HG03175 (cell line): ENCODE measurements at regions not wholly inside any gene's neighbourhood (a gene's known extent, or its start where the extent isn't known, plus 50 kb on each side); places are given as distances from the start of the nearest gene placed in this dataset.
"Not testable (repeated sequence)": the region's sequence is repeated elsewhere in the genome, so short reads cannot be mapped to it uniquely, and the experiment has no call there.

ENCODE experiments used
- ATAC-seq: cut with Tn5 transposase; IDR thresholded peaks from one replicate; pipeline ENCODE4 v1.9.1; 2021; ENCODE audit warnings: mild to moderate bottlenecking, moderate library complexity; ENCODE audit not compliant: unreplicated experiment

DNA sequence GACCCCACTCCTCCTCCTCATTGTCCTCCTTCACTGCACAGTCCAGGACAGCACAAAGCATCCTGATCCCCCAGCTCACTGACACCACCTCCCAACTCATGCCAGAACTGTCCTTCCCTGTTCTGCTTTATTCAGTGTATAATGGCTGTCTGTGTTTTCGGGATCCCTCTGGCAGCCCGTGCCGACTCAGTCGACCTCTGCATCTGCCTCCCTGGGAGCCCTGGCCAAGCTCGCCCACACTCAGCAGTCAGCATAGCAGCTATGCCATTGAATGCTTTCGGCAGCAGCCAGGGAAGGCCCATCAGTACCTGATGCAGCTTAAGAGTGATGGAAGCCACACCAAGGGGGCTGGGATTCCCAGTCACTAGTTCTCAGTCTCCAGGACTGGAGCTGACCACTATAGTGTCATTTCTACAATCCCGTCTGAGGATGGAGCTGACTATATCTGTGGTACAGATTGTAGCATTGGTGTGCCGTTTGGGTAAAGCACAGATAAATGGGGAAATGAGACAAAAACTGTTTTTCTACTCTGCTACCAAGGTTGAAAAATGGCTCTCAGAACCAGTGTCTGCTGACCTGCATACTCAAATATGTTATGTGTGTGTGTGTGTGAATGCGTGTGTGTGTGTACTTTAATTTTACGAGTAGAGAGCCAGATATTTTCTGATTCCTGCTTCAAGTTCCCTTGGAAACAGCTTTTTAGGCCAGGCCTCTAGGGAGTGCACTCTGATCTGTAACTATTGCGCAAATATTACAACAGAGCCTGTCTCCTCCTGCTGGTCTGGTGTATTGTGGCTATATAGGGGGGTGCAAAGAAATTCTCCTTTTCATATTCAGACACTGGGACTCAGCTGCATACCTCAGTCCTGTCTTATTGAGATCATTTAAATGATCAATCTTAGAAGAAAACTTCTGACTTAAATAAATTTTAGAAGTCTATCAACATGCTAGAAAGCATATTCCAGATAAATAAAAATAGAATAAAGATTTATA is 78.8 kb upstream of the TOP3B start:
- ATAC-seq: no peak

DNA sequence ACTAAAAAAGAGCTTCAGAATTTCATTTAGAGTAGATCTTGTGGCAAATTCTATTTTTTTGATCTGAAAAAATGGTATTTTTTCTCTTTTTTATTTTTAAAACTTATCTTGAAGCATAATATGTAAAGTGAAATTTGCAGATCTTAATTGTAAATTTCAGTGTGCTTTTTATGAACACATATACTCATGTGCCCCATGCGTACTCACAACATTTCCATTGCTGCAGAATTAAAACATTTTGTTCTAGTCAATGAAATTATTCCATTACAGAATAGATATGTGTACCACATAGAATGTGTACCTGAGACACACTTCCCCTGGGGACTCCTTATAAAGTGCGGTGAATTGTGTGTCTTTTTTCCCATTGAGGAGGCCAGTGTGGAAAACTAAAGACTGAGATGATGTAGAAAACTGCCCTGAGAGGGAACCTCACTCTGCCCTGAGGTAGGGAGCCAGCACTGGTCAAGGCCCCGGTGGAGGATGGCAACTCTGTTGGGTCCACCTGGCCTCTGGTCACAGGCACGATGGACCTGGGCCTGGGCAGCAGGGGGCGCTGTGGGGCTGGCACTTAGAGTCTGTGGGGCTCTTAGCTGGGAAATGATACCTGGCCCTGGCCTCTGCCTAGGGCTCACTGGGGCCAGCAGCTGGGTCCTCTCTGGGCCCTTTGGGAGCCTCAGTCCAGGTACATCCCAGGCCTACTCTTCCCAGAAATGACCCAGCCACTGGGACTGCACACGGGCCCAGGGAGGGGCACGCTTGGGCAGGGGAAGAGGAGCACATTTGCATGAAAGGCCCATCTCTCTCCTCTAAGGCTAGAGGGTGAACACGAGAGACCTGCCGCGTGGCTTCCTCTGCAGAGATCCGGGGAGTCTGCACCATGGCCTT is 77.9 kb upstream of the TOP3B start:
- ATAC-seq: no peak

DNA sequence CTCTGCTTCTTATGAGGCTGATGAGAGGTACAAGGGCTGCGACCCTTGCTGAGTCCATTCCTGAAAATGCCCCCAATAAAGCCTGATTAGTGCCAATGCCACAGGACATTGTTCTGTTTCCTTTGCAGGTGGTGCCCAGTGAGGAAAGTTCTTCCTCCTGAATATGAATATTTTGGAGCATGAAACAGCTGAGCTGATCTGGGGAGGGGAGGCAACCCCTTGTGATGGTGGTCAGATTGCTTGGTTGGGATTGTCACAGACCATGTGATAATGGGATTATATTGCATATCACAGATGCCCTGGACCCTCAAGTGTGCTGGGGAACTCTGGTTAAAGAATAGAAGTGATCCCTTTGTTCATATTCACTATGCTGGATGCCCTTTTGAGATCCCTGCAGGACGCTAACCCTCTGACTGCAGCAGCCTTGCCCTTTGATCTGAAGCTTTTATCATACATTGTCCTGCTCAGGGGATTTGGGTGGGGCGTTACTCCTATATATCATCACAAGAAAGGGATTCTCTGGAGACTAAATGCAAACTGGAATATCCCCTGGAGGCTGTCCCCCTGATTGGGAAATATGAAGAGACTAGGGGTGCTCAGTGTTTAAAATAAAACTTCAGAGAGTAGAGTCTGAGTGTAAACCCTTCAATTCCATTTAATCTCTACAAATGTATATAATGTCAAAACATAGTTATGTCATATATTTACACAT is 76.9 kb upstream of the TOP3B start:
- no peak for ATAC-seq

DNA sequence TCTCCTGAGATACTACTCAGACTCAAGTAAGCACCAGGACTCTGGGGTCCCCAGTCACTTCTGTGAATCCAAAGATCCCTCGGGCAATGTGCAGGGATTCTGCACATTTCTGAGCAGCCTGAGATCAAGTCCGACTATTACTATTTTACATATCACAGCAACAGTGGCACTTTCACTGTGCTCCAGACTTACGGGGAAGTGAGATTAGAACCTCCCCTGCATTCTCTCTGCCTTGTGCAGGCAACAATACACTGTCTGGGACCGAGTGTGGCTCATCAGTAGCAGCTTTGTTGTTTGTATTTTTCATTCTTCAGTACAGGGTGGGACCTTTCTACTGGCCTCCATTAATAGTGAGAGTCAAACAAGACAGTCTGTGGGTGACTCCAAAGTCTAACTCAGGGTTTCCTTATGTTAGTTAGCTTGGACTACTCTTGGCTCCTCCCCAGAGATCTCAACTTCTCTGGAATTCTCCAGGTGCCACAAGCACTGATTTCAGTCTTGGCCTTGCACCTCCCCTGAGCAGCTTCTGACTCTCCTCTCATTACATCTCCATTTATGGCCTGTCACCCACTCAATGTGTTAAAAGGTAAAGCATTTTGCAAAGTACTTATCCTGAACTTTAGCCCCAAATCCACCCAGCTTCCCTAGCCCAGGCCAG is 76.2 kb upstream of the TOP3B start:
- no peak for ATAC-seq

DNA sequence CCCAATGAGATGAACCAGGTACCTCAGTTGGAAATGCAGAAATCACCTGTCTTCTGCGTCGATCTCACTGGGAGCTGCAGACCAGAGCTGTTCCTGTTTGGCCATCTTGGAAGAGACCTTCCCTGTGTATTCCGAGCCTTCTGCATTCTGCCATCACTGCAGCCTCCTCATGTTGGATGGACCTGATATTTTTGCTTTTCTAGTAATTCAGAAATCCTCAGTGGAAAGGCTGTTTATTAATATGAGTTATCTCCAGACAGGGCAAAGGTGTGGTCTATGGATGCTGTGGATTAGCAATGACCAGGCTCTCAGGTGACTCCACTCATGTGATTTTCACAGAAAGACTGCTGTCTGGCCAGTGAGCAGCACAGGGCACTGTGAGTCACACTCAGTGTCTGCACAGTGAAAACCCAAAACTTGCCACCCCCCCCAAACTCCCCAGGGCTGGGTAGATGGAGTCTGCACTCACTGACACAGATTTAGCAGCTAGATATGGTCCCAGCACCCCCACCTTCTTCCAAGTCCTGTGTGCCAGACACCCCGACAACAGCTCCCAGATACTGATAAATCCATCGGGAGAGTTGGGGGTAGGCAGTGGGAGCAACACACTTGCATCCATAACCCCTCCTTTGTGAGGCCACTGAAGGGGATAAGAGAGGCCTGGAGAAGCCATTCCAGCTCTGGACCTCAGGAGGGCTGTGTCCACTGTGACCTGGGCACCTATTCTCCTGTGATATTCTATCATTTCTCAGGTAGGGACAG is 75.2 kb upstream of the TOP3B start:
- ATAC-seq: no peak

DNA sequence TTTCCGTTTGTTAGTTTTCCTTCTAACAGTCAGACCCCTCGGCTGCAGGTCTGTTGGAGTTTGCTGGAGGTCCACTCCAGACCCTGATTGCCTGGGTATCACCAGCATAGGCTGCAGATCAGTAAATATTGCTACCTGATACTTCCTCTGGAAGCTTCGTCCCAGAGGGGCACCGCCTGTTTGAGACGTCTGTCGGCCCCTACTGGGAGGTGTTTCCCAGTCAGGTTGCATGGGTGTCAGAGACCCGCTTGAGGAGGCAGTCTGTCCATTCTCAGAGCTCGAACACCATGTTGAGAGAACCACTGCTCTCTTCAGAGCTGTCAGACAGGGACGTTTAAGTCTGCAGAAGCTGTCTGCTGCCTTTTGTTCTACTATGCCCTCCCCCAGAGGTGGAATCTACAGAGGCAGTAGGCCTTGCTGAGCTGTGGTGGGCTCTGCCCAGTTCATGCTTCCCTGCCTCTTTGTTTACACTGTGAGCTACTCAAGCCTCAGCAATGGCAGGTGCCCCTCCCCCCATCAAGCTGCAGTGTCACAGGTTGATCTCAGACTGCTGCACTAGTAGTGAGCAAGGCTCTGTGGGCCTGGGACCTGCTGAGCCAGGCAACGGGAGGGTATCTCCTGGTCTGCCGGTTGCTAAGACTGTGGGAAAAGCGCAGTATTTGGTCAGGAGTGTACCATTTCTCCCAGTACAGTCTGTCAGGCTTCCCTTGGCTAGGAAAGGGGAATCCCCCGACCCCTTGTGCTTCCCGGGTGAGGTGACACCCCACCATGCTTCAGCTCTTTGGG is 74.4 kb upstream of the TOP3B start:
- not testable (repeated sequence) for ATAC-seq

DNA sequence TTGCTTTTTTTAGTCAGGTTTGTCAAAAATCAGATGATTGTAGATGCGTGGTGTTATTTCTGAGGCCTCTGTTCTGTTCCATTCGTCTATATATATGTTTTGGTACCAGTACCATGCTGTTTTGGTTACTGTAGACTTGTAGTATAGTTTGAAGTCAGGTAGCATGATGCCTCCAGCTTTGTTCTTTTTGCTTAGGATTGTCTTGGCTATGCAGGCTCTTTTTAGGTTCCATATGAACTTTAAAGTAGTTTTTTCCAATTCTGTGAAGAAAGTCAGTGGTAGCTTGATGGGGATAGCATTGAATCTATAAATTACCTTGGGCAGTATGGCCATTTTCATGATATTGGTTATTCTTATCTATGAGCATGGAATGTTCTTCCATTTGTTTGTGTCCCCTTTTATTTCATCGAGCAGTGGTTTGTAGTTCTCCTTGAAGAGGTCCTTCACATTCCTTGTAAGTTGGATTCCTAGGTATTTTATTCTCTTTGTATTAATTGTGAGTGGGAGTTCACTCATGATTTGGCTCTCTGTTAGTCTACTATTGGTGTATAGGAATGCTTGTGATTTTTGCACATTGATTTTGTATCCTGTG is 70.1 kb upstream of the TOP3B start:
- not testable (repeated sequence) for ATAC-seq

DNA sequence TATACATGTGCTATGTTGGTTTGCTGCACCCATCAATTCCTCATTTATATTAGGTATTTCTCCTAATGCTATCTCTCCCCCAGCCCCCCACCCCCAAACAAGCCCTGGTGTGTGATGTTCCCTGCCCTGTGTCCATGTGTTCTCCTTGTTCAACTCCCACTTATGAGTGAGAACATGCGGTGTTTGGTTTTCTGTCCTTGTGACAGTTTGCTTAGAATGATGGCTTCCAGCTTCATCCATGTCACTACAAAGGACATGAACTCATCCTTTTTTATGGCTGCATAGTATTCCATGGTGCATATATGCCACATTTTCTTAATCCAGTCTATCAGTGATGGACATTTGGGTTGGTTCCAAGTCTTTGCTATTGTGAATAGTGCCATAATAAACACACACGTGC is 68.4 kb upstream of the TOP3B start:
- ATAC-seq: not testable (repeated sequence)

DNA sequence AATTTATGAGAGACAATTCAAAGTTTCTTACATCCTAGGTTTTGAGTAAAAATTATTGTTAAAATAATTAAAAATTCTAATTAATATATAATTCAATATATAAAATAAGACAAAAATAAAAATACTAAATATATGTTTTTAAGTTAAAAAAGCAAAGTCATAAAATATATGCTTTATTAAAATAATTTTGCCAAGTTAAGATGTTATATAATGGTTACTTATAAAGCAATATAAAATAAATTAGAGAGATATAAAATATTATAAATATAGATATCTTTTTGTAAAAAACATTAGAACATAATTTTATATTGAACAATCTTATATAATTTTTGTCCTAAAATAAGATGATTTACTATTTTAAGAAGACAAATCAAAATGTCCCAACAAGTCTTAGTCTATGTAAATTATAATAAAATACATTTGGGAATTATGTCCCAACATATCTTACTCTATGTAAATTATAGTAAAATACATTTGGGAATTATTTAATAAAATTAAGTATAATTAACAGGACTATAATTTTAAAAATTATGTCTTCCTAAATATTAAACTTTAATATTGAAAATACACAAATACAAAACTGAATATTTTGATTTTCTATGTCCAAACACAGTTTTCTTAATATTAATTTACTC is 67.7 kb upstream of the TOP3B start:
- no peak for ATAC-seq

DNA sequence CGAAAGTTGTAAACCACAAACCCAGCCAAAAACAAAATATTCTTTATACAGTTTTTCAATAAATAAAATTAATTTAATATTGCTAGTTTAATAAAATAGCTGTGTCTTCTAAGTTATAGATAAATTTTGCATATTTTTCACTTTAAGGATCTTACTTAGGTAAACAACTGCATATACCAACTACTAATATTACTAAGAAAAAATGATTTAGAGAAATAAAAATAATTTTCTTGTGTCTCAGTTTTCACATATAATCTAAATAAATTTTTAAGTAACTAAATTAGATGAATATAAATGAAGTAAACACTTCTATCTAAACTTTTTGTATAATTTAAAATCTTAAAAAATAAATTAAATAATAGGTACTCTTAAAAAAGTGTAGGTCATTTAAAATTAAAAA is 67.1 kb upstream of the TOP3B start:
- ATAC-seq: no peak

DNA sequence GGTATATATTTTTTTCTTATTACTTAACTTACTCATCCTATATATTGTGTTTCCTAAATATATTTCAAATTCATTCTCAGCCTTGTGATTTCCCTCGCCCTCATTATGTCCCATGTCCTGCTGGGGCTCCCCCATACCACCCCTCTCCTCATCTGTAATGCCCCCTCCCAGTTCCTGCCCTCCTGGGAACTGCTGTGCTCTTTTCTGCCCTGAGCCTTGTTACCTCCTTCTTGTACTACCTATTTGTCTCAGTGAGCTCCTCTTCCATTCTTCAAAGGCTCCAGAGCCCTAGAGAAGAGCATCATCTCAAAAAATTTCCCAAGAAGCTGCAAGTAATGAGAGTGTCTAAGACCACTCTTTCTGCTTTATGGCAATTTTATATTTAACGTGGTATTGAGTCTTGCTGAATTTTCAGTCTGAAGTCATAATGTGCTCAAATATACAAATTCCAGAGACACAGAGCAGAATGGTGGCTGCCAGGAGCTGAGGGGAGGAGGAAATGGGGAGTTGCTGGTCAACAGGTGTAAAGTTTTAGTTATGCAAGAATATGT is 66.5 kb upstream of the TOP3B start:
- ATAC-seq: no peak

DNA sequence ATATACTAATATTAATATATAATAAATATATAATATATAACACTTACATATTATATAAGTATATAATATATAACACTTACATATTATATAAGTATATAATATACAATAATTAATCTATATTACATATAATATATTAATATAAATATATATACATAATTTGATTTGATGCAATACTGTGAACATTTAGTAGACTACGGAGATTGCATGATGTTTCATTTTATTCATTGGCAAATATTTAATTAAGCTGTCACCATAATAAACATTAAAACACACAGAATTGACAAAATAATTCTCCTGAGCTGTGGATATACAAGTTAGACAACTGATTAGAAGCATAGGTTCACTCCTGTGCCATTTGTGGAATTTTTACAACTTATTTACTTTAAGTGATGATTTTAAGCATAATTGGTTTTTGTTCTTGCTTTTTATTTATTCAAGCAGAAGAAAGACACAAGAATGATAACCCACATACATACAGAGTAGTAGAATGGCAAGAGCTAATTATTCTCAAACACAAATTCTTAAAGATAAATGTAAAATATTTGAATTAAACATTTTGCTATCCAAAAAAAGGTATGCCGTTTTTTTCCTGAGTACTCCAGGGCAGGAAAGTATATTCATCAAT is 65.8 kb upstream of the TOP3B start:
- no peak for ATAC-seq

DNA sequence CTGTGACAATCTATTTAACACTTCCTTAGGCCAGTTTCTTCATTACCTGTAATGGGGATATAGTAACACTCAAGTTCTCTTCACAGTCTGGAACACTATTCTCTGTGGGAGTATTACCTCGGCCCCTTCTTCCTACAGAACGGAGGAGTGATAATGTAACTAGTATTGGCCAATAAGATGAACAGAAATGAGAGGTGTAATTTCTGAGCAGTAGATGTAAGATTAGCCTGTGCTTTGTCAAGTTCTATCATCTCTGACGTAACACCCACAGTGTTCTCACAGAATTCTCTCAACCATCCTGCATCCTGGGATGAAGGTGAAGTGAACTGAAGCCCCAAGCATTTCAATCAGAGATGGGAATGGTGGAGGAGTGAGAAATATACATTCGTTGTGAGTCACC is 65.2 kb upstream of the TOP3B start:
- no peak for ATAC-seq

DNA sequence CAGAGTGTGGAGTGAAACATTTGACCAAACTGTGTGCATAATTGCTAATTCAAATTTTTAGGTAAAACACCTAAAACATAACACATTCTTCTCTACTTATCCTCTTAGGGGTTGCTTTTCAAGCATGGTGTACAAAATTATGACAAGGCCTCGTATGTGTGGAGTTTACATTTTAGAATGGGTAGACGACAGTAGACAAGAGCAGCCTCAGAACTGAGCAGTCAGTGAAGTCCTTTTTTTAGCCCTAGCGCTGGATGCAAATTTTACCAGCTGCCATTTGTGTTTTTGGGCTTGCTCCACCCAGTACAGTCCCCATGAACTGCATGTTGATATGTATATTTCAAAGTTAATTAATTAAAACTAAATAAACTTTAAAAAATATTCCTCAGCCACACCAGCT is 64.7 kb upstream of the TOP3B start:
- ATAC-seq: no peak

DNA sequence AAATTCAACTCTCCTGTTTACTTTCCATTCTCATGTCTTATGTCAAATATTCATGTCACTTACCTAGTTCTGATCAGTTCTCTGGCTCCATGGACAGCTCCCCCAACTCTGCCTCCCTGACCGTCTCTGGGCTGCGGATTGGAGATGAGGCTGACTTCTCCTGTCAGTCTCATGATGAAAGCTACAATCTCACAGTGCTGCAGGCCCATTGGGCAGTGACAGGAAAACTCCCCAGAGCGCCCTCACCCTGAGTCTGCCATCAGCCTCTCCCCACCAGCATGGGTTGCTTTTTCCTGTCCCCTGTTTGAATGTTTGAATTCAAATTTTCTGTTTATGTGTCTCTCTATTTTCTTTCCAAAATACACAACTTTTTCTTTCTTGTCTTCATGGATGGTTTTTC is 63.8 kb upstream of the TOP3B start:
- no peak for ATAC-seq

DNA sequence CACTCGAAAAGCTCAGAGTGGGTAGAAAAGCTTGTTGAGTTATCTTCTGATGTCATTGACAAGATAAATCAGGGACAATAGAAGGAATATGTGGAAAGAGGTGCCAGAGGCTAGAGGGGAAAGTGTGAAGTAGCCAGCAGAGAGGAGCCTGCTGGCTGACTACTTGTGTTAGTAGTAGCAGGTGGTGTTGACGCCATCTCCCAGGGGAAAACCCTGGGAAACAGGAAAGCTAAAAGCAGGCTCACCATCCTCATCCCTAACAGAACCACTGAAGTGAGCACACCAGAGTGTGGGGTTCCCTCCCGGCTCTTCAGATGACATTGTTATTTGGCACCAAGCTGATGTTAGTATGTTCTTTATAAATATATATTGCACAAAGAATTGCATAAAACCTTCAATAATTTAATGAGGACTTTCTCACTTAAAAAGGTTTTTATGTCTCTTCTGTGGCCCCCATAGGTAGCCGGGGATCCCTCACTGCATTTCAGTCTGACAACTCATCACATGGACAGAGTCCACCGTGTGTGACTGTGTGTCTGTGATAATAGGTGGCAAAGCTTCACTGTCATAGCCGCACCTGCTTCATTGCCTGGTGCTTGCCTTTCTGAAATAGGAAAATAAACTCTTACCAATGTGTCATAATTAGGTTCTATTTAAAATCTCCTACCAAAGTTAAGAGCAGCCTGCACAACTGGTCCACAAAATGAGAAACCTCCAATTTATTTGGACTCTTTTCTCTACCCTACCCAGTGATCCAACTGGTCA is 63.2 kb upstream of the TOP3B start:
- ATAC-seq: no peak

DNA sequence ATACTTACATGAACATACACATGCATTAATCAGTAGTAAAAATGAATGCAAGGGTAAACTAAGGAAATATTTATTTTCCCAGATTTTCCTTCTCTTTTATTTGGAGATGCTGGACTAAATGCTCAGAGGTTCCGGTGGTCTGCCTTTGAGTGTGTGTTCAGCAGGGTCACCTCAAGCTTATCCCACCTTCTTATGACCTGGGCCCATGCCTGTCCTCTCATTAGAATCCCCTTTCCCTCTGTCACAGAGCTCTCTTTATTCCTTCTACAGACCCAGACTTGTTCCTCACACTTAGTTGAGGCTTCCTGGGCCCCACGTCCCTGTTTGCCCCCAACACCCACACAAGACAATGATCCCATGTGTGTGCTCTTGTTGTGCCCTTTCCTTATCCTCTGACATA is 61.6 kb upstream of the TOP3B start:
- ATAC-seq: no peak
